ENCODE measurements at regions not wholly inside any gene's neighbourhood (a gene's known extent, or its start where the extent isn't known, plus 50 kb on each side); places are given as distances from the start of the nearest gene placed in this dataset.

- TF ChIP-seq CTCF (conservative IDR thresholded peaks at IDR 0.05; ENCODE audit: low read depth, low read length), result no peak
- TF ChIP-seq EZH2 (IDR thresholded peaks at IDR 0.05; ENCODE audit: borderline replicate concordance, low read depth, low read length, poor library complexity, severe bottlenecking), result no peak
Observed at GRCh38 chr20:17093782-17094181, 133.1 kb upstream of the PCSK2 start.
